Tibial nerve (tissue), 3 donors: ENCODE measurements at regions not wholly inside any gene's neighbourhood (a gene's known extent, or its start where the extent isn't known, plus 50 kb on each side); places are given as distances from the start of the nearest gene placed in this dataset.

ENCODE experiments used
- POLR2A ChIP-seq, 2 donors: fragments of 450-650 bp; IDR thresholded peaks; one replicate each; pipeline ENCODE4 v1.6.1; 2017; ENCODE audit warnings: antibody characterized with exemption in 2 of 2, mild to moderate bottlenecking in 2 of 2, moderate library complexity in 2 of 2
- TF ChIP-seq, protein P1 (sequence below), 5 experiments: fragments of 200-600 bp in 3 of 5; fragments of 450-650 bp in 2 of 5; sonication (generic) in 3 of 5; IDR thresholded peaks; one replicate each; pipeline ENCODE4 v1.5.1; 2016 to 2019; ENCODE audit warnings: antibody characterized with exemption in 5 of 5, mild to moderate bottlenecking in 3 of 5, moderate library complexity in 2 of 5

DNA sequence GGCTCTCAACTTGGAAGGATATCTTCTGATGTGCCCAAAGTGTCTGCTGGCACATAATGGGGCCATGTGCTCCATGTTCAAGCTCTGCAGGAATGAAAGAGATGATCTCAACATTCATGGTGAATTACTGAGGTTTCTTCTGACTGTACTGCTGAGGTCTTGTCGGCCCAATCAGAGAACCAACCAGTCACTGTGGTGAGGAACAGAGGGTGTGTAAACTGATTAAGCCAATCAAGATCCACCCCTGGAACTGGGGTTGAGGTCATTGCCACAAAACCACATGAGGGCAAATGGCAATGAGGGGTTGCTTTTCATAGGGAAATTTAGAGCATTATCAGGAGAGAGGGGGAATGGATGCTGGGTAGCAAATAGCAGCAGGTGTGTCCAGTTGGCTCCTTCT, 152.3 kb upstream of the RAG2 start:
- TF ChIP-seq, protein P1, sequence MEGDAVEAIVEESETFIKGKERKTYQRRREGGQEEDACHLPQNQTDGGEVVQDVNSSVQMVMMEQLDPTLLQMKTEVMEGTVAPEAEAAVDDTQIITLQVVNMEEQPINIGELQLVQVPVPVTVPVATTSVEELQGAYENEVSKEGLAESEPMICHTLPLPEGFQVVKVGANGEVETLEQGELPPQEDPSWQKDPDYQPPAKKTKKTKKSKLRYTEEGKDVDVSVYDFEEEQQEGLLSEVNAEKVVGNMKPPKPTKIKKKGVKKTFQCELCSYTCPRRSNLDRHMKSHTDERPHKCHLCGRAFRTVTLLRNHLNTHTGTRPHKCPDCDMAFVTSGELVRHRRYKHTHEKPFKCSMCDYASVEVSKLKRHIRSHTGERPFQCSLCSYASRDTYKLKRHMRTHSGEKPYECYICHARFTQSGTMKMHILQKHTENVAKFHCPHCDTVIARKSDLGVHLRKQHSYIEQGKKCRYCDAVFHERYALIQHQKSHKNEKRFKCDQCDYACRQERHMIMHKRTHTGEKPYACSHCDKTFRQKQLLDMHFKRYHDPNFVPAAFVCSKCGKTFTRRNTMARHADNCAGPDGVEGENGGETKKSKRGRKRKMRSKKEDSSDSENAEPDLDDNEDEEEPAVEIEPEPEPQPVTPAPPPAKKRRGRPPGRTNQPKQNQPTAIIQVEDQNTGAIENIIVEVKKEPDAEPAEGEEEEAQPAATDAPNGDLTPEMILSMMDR (IDR thresholded peaks at IDR 0.05), result no peak
- no peak for TF ChIP-seq POLR2A (IDR thresholded peaks at IDR 0.05)
